Neural cell (in vitro differentiated cells): ENCODE measurements at regions not wholly inside any gene's neighbourhood (a gene's known extent, or its start where the extent isn't known, plus 50 kb on each side); places are given as distances from the start of the nearest gene placed in this dataset.

Source experiments
- CTCF ChIP-seq: fragments of 450-650 bp; IDR thresholded peaks from 2 replicates; pipeline ENCODE4 v1.5.1; 2014; ENCODE audit warnings: antibody characterized with exemption, mild to moderate bottlenecking, moderate library complexity; ENCODE audit not compliant: poor library complexity, severe bottlenecking
- EZH2 ChIP-seq: fragments of 200-600, 300-800 bp; shearing (Covaris generic), sonication (generic); IDR thresholded peaks from 2 replicates; pipeline ENCODE4 v1.6.1; 2014; ENCODE audit warnings: antibody characterized with exemption, low read length, borderline replicate concordance, mild to moderate bottlenecking; ENCODE audit not compliant: insufficient read depth, poor library complexity, severe bottlenecking

- TF ChIP-seq EZH2, result no peak
- TF ChIP-seq CTCF, result no peak
Observed at GRCh38 chr22:27535452-27535851, 266.1 kb downstream of the MN1 start.
